HEK293 (cell line): ENCODE measurements at regions not wholly inside any gene's neighbourhood (a gene's known extent, or its start where the extent isn't known, plus 50 kb on each side); places are given as distances from the start of the nearest gene placed in this dataset.

Experiments
- CTCF ChIA-PET: fragments of 350-600 bp; formaldehyde crosslinking; extraction: SDS; loops from one replicate; lab custom pipeline; 2021; ENCODE audit warnings: antibody characterized with exemption; lab: Yijun Ruan, JAX
- POLR2A ChIA-PET: fragments of 300-600 bp; formaldehyde crosslinking; extraction: SDS; loops from one replicate; lab custom pipeline; 2020; ENCODE audit warnings: antibody characterized with exemption, inconsistent platforms; lab: Yijun Ruan, JAX
- H3K27ac ChIP-seq: fragments of 200-500 bp; sonication (Bioruptor generic); 2 replicates; pipeline ENCODE4 v1.5.1; 2014; ENCODE audit warnings: low read depth, low read length, control low read depth, inconsistent platforms; ENCODE audit errors: extremely low read depth
- H3K36me3 ChIP-seq, 2 experiments: fragments of 200-500 bp in 1 of 2; sonication (Bioruptor generic) in 1 of 2; 1 replicate in 1 of 2; 2 replicates in 1 of 2; pipeline ENCODE4 v1.5.1; 2014 to 2017; ENCODE audit warnings: inconsistent platforms in 2 of 2, low read length in 2 of 2; ENCODE audit not compliant: control insufficient read depth in 2 of 2, insufficient read depth in 1 of 2
- H3K4me1 ChIP-seq: fragments of 200-500 bp; sonication (Bioruptor generic); 2 replicates; pipeline ENCODE4 v1.5.1; 2014; ENCODE audit warnings: mild to moderate bottlenecking, low read length, inconsistent platforms; ENCODE audit not compliant: control insufficient read depth, insufficient read depth
- H3K4me3 ChIP-seq: 2 replicates; pipeline ENCODE4 v1.5.1; 2011; ENCODE audit warnings: low read depth, mild to moderate bottlenecking, control low read depth, low read length, moderate library complexity
- H3K9me3 ChIP-seq: fragments of 200-500 bp; sonication (Bioruptor generic); 2 replicates; pipeline ENCODE4 v1.5.1; 2014; ENCODE audit warnings: low read depth, low read length, inconsistent platforms; ENCODE audit not compliant: control insufficient read depth, insufficient read depth
- BCL11A ChIP-seq: fragments of 450-650 bp; formaldehyde crosslinking; IDR thresholded peaks from 2 replicates; pipeline ENCODE4 v1.5.1; 2016; ENCODE audit warnings: low read depth, missing biosample characterization, missing genetic modification characterization
- INSM2 ChIP-seq: fragments of 450-650 bp; formaldehyde crosslinking; IDR thresholded peaks from 2 replicates; pipeline ENCODE4 v1.5.1; 2016; ENCODE audit warnings: missing biosample characterization, missing genetic modification characterization
- KLF1 ChIP-seq: fragments of 450-650 bp; formaldehyde crosslinking; IDR thresholded peaks from 2 replicates; pipeline ENCODE4 v1.5.1; 2016; ENCODE audit warnings: missing biosample characterization, missing genetic modification characterization
- MZF1 ChIP-seq: fragments of 450-650 bp; formaldehyde crosslinking; IDR thresholded peaks from 2 replicates; pipeline ENCODE4 v1.5.1; 2017; ENCODE audit warnings: missing biosample characterization, missing genetic modification characterization, borderline replicate concordance
- RBAK ChIP-seq: fragments of 450-650 bp; formaldehyde crosslinking; IDR thresholded peaks from 2 replicates; pipeline ENCODE4 v1.5.1; 2016; ENCODE audit warnings: missing biosample characterization, missing genetic modification characterization
- ZBTB1 ChIP-seq: fragments of 450-650 bp; formaldehyde crosslinking; IDR thresholded peaks from 2 replicates; pipeline ENCODE4 v1.5.1; 2016; ENCODE audit warnings: missing biosample characterization, missing genetic modification characterization
- ZBTB26 ChIP-seq: fragments of 450-650 bp; formaldehyde crosslinking; optimal IDR thresholded peaks from 2 replicates; pipeline ENCODE3; 2016; ENCODE audit warnings: missing biosample characterization, mild to moderate bottlenecking, missing genetic modification characterization
- ZBTB44 ChIP-seq: fragments of 450-650 bp; IDR thresholded peaks from 2 replicates; pipeline ENCODE4 v1.5.1; 2018; ENCODE audit warnings: missing biosample characterization, mild to moderate bottlenecking, missing genetic modification characterization
- ZFP41 ChIP-seq: fragments of 450-650 bp; formaldehyde crosslinking; IDR thresholded peaks from 2 replicates; pipeline ENCODE4 v1.5.1; 2016; ENCODE audit warnings: missing biosample characterization, missing genetic modification characterization, borderline replicate concordance
- ZNF19 ChIP-seq: fragments of 450-650 bp; formaldehyde crosslinking; IDR thresholded peaks from 2 replicates; pipeline ENCODE4; 2016; ENCODE audit warnings: missing biosample characterization, missing genetic modification characterization, low read depth
- ZNF23 ChIP-seq: fragments of 450-650 bp; formaldehyde crosslinking; IDR thresholded peaks from 2 replicates; pipeline ENCODE4 v1.5.1; 2016; ENCODE audit warnings: missing biosample characterization, missing genetic modification characterization, borderline replicate concordance
- ZNF24 ChIP-seq: fragments of 450-650 bp; formaldehyde crosslinking; IDR thresholded peaks from 2 replicates; pipeline ENCODE4 v1.5.1; 2016; ENCODE audit warnings: missing biosample characterization, missing genetic modification characterization
- ZNF335 ChIP-seq: fragments of 450-650 bp; formaldehyde crosslinking; conservative IDR thresholded peaks from 2 replicates; pipeline ENCODE4 v1.5.1; 2016; ENCODE audit warnings: missing biosample characterization, missing genetic modification characterization
- ZNF354C ChIP-seq: fragments of 450-650 bp; formaldehyde crosslinking; IDR thresholded peaks from 2 replicates; pipeline ENCODE4 v1.5.1; 2016; ENCODE audit warnings: missing biosample characterization, missing genetic modification characterization, low read depth, borderline replicate concordance
- ZNF473 ChIP-seq: fragments of 450-650 bp; formaldehyde crosslinking; IDR thresholded peaks from 2 replicates; pipeline ENCODE4 v1.5.1; 2017; ENCODE audit warnings: missing biosample characterization, missing genetic modification characterization
- ZNF558 ChIP-seq: fragments of 450-650 bp; formaldehyde crosslinking; IDR thresholded peaks from 2 replicates; pipeline ENCODE4 v1.5.1; 2016; ENCODE audit warnings: missing biosample characterization, missing genetic modification characterization
- ZNF664 ChIP-seq: fragments of 450-650 bp; formaldehyde crosslinking; IDR thresholded peaks from 2 replicates; pipeline ENCODE4 v1.5.1; 2016; ENCODE audit warnings: missing biosample characterization, missing genetic modification characterization
- ZNF701 ChIP-seq: fragments of 450-650 bp; formaldehyde crosslinking; IDR thresholded peaks from 2 replicates; pipeline ENCODE4 v1.5.1; 2016; ENCODE audit warnings: missing biosample characterization, missing genetic modification characterization
- ZNF704 ChIP-seq: fragments of 450-650 bp; formaldehyde crosslinking; IDR thresholded peaks from 2 replicates; pipeline ENCODE4 v1.5.1; 2016; ENCODE audit warnings: missing biosample characterization, missing genetic modification characterization
- ZNF707 ChIP-seq: fragments of 450-650 bp; formaldehyde crosslinking; IDR thresholded peaks from 2 replicates; pipeline ENCODE4 v1.5.1; 2016; ENCODE audit warnings: missing biosample characterization, missing genetic modification characterization
- ZNF768 ChIP-seq: fragments of 450-650 bp; formaldehyde crosslinking; IDR thresholded peaks from 2 replicates; pipeline ENCODE4 v1.5.1; 2018; ENCODE audit warnings: missing biosample characterization, mild to moderate bottlenecking, missing genetic modification characterization
- ZNF791 ChIP-seq: fragments of 450-650 bp; formaldehyde crosslinking; IDR thresholded peaks from 2 replicates; pipeline ENCODE4 v1.5.1; 2016; ENCODE audit warnings: missing biosample characterization, missing genetic modification characterization
- ZNF792 ChIP-seq: fragments of 450-650 bp; formaldehyde crosslinking; IDR thresholded peaks from 2 replicates; pipeline ENCODE4 v1.5.1; 2016; ENCODE audit warnings: missing biosample characterization, missing genetic modification characterization
- ZSCAN16 ChIP-seq: fragments of 450-650 bp; formaldehyde crosslinking; IDR thresholded peaks from 2 replicates; pipeline ENCODE4 v1.5.1; 2016; ENCODE audit warnings: missing biosample characterization, missing genetic modification characterization

- H3K4me1 ChIP-seq = no peaks in the 10 kb centered on the region
- POLR2A ChIA-PET = no interaction called here
- TF ChIP-seq ZNF24 = no peak
- TF ChIP-seq RBAK (tag by site-specific recombination) = no peak
- TF ChIP-seq ZNF23 (tag by site-specific recombination) = no peak
- TF ChIP-seq ZSCAN16 (tag by site-specific recombination) = no peak
- no peak for TF ChIP-seq ZNF791 (tag by site-specific recombination)
- TF ChIP-seq BCL11A = no peak
- TF ChIP-seq ZNF335 (tag by site-specific recombination) = no peak
- no peaks in the 10 kb centered on the region for H3K36me3 ChIP-seq
- H3K9me3 ChIP-seq = no peaks in the 10 kb centered on the region
- H3K27ac ChIP-seq = no peak overlapping the region
- H3K4me3 ChIP-seq = no peak overlapping the region
- CTCF ChIA-PET = no interaction called here
These were observed 1290.7 kb upstream of the ADGRL2 start for GRCh38 chr1:80509965-80510522.

- Histone ChIP-seq H3K4me1 (no peaks in the 10 kb centered on the region), H3K4me3 (no peak overlapping the region), H3K27ac (no peak overlapping the region), H3K36me3 (no peaks in the 10 kb centered on the region), H3K9me3 (no peaks in the 10 kb centered on the region)
- CTCF ChIA-PET = no interaction called here
- TF ChIP-seq ZNF704 (tag by site-specific recombination) (no peak), ZNF768 (tag by site-specific recombination) (no peak), ZBTB44 (tag by site-specific recombination) (no peak), MZF1 (tag by site-specific recombination) (no peak), ZNF473 (no peak)
- POLR2A ChIA-PET = no interaction called here
These were observed 1294.5 kb upstream of the ADGRL2 start for GRCh38 chr1:80506216-80506615.

- Histone ChIP-seq H3K27ac (no peak overlapping the region), H3K36me3 (no peaks in the 10 kb centered on the region), H3K4me3 (no peak overlapping the region), H3K9me3 (no peaks in the 10 kb centered on the region), H3K4me1 (no peaks in the 10 kb centered on the region)
- POLR2A ChIA-PET = no interaction called here
- CTCF ChIA-PET = no interaction called here
- TF ChIP-seq KLF1 = no peak
- TF ChIP-seq ZNF664 (tag by site-specific recombination) = no peak
- no peak for TF ChIP-seq ZNF707
- TF ChIP-seq ZNF792 (tag by site-specific recombination) = no peak
- no peak for TF ChIP-seq MZF1 (tag by site-specific recombination)
- no peak for TF ChIP-seq ZBTB26 (tag by site-specific recombination)
- no peak for TF ChIP-seq ZNF19
- no peak for TF ChIP-seq ZFP41
- TF ChIP-seq INSM2 = no peak
- no peak for TF ChIP-seq ZNF558
- no peak for TF ChIP-seq ZNF701
- no peak for TF ChIP-seq ZBTB1 (tag by site-specific recombination)
- no peak for TF ChIP-seq ZNF354C
These were observed 1302.1 kb upstream of the ADGRL2 start for GRCh38 chr1:80498673-80499072.
